HG02852 (cell line): ENCODE measurements at regions not wholly inside any gene's neighbourhood (a gene's known extent, or its start where the extent isn't known, plus 50 kb on each side); places are given as distances from the start of the nearest gene placed in this dataset.
A peak's percentile ranks its signal among the peaks of the same experiment; 100 is the strongest.
"Not testable (repeated sequence)": the region's sequence is repeated elsewhere in the genome, so short reads cannot be mapped to it uniquely, and the experiment has no call there.

ENCODE experiments used
- ATAC-seq: cut with Tn5 transposase; IDR thresholded peaks from one replicate; pipeline ENCODE4 v1.9.1; 2021; ENCODE audit warnings: mild to moderate bottlenecking, moderate library complexity; ENCODE audit not compliant: unreplicated experiment

DNA sequence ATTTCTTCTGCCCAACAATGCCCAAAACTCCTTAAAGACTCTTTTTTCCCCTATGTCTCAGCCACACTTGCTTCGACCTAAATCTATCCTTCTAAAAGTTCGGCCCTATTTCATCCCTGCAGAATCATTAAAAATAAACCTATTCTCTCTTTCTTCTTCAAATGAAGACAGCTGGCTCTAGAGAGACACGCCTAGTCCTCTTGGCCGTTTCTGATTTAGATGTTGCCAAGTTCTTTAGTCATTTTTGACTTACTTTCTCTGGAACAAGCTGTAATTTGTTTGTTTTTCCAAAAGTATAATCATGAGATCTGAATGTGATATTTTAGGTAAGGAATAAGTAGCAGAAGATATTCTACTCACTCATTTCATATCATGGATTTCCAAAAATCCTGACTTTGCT lies 211.6 kb downstream of the CENPC start:
- ATAC-seq: no peak

DNA sequence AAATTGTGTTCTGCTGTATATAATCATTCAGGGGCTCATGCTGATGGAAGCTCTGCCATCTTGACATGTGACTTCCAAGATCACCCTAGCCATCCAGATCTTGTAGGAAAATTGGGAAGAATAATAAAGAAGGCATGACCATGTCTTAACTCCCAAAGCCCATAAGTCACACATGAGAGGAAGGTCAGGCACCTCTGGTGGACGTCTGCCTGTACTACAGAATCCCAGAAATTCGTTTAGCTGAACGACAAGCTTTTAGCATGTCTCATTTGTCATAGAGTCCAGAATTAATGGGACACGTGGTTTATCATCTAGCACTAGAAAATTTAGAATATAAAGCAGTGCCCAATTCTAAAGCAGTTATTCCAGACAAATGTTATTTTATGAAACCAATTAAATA lies 212.7 kb downstream of the CENPC start:
- peak; percentile 67 for ATAC-seq

GRCh38 chr4:67328393-67328792 lies 216.9 kb downstream of the CENPC start:
- ATAC-seq: no peak

GRCh38 chr4:67328018-67328278 lies 217.4 kb downstream of the CENPC start:
- ATAC-seq: no peak

GRCh38 chr4:67327245-67328017 lies 217.9 kb downstream of the CENPC start:
- ATAC-seq: peak; percentile 99

GRCh38 chr4:67325791-67326190 lies 219.5 kb downstream of the CENPC start:
- ATAC-seq: no peak

GRCh38 chr4:67320645-67321044 lies 224.7 kb downstream of the CENPC start:
- no peak for ATAC-seq

DNA sequence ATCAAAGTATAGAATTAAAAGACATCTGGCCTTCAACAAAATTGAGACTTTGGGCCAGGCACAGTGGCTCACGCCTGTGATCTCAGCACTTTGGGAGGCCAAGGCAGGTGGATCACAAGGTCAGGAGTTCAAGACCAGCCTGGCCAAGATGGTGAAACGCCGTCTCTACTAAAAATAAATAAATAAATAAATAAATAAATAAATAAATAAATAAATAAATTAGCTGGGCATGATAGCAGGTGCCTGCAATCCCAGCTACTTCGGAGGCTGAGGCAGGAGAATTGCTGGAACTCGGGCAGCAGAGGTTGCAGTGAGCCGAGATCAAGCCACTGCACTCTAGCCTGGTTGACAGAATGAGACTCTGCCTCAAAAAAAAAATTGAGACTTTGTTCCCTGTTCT lies 225.7 kb downstream of the CENPC start:
- ATAC-seq: not testable (repeated sequence)

GRCh38 chr4:67300497-67301185 lies 244.7 kb downstream of the CENPC start:
- ATAC-seq: not testable (repeated sequence)

GRCh38 chr4:67292636-67293035 lies 252.7 kb downstream of the CENPC start:
- no peak for ATAC-seq

DNA sequence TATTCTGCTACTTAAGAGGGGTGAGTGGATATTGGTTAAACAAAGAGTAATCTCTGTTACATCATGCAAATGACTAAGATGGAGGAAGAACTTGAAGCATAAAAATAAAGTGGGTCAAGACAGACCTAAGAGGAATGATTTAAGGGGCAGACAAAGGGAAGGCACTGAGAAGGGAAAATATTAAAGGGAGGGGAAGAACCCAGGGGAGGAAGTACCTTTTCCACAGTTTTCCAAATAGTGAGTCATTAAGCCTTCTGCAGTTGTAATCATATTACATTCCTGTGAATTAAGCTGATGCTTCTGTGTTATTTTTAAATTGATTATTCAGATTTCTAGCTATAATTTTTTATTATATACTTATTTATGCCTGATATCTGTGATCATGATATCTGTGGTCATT lies 253.3 kb downstream of the CENPC start:
- ATAC-seq: no peak

DNA sequence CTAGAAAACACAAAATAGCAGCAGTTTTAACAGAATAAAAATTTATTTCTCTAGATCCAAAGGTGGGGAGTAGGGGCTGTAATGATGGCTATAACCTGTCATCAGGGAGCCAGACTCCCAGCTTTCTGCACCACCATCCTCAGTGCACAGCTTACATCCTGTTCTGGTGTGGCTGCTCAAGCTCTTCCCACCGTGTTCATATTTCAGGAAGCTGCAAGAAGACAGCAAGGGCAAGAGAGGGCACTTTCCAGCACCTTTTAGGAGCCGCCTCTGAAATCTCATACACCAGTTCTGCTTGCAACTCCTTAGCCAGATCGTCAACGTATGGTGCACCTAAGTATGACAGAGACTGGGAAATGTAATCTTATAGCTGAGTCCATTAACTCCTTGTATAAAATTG lies 253.7 kb downstream of the CENPC start:
- ATAC-seq: no peak

DNA sequence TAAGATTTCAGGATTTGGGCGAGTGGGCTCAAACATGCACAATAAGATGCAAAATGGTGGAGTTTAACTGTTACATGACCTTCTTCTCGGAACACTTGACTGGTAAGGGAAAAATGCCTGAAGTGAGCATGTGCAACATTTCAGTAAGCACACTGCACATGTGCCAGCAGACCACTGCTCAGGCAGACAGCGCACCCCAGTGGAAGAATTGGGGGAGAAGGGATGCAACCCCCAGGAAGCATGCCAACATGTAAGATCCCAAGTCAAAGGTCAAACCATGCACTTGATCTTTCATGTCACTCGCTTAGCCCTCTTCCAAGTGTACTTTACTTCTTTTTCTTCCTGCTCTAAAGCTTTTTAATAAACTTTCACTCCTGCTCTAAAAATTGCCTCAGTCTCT lies 256.3 kb downstream of the CENPC start:
- no peak for ATAC-seq

DNA sequence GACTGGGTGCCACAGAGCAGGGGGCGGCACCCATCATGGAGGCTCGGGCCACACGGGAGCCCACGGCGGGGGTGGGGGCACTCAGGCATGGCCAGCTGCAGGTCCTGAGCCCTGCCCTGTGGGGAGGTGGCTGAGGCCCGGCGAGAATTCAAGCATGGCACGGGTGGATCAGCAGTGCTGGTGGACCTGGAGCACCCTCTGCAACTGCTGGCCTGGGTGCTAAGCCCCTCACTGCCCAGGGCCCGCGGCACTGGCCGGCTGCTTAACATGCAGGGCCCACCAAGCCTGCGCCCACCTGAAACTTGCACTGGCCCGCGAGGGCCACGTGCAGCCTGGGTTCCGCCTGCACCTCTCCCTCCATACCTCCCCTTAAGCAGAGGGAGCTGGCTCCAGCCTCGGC lies 258.6 kb downstream of the CENPC start:
- ATAC-seq: no peak

DNA sequence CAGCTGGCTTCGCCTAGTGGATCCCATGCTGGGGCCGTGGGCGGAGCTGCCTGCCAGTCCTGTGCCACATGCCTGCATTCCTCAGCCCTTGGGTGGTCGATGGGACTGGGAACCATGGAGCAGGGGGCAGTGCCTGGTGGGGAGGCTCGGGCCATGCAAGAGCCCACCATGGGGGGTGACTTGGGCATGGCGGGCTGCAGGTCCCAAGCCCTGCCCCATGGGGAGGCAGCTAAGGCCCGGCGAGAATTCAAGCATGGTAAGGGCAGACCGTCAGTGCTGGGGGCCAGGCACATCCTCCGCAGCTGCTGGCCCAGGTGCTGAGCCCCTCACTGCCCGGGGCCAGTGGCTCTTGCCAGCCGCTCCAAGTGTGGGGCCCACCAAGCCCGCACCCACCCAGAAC lies 262.6 kb downstream of the CENPC start:
- ATAC-seq: no peak

- ATAC-seq: no peak
These were observed 270.0 kb downstream of the CENPC start for GRCh38 chr4:67275179-67275750.

DNA sequence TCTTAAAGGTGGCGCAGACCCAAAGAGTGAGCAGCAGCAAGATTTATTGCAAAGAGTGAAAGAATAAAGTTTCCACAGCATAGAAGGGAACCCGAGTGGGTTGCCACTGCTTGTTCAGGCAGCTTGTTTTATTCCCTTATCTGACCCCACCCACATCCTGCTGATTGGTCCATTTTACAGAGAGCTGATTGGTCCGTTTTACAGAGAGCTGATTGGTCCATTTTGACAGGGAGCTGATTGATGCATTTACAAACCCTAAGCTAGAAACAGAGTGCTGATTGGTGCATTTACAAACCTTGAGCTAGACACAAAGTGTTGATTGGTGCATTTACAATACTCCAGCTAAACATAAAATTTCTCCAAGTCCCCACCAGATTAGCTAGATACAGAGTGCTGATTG lies 270.6 kb downstream of the CENPC start:
- not testable (repeated sequence) for ATAC-seq

DNA sequence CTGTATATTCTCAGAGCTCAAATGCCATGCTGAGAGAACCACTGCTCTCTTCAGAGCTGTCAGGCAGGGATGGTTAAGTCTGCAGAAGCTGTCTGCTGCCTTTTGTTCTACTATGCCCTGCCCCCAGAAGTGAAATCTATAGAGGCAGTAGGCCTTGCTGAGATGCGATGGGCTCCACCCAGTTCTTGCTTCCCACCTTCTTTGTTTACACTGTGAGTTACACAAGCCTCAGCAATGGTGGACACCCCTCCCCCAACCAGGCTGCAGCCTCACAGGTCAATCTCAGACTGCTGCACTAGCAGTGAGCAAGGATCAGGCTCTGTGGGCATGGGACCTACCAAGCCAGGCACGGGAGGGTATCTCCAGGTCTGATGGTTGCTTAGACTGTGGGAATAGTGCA lies 271.6 kb downstream of the CENPC start:
- ATAC-seq: no peak

- no peak for ATAC-seq
These were observed 283.3 kb downstream of the CENPC start for GRCh38 chr4:67261971-67262370.

DNA sequence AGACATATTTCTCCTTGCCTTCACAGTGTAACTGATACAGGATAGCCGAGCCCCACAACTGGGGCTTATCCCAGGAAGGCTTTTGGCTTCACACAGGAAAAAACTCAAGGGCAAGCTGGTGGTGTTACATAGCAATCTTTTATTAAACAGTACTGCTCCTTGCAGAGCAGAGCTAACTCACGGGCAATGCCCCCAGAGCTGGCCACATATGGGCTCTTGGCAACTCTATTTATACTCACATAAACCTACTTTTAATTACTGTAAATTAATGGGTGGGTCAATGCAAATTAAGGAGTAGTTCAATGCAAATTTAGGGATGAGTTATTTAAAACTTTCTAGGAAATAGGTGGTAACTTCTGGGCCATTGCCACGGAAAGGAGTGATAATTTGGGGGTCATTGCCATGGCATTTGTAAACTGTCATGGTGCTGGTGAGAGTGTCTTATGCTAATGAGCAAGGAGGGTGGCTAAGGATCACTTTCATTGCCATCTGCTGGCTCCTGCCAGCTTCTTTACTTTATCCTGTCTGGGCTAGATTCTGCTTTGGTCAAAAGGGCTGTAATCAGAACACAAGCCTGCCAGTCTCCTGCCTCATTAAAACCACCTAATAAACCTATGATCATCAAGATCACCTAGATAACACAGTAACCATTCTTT lies 288.8 kb downstream of the CENPC start:
- no peak for ATAC-seq

DNA sequence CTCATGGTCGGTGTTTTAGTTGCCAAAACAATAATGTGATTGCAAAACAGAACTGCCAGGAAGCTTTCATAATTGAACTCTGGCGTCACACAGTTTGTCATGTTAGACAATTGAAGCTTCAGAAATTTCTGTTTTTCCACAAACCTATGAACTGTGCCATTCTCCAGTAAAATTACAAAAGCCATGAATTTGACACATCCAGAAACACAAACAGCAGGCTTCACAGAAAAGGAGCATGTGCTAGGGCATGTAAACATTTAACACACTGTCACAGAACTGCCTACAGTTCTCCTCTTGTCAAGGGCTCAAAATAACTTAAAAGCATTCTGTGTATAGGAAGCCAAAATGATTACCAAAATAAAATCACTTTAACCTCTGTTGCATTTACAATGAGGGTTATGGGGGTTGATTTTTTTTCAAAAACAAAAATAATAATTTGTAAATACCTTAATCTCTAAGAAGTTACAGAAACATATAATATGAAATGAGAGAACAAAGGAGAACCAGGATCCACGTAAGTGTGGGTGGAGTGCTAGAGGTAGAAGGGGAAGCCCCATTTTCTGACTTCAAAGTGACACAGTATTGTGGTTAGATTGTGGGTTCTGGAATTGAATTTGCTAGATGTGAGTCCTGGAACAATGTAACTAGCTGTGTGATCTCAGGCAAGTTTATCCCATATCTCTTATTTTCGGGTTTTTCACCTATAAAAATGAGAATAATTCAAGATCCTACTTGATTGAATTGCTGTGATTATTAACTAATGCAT lies 295.0 kb downstream of the CENPC start:
- peak; percentile 65 for ATAC-seq
